CD4-positive, alpha-beta T cell (primary cell): ENCODE measurements at regions not wholly inside any gene's neighbourhood (a gene's known extent, or its start where the extent isn't known, plus 50 kb on each side); places are given as distances from the start of the nearest gene placed in this dataset.

Source experiments
- ATAC-seq: fragments of 200-7000 bp; cut with Tn5 transposase; one replicate; pipeline ENCODE4 v1.10.0; 2022; ENCODE audit warnings: mild to moderate bottlenecking; ENCODE audit not compliant: poor library complexity
- CTCF ChIA-PET: fragments of 350-600 bp; sonication (Branson Sonifier 250); formaldehyde crosslinking; loops from one replicate; lab custom pipeline; 2021; ENCODE audit warnings: antibody characterized with exemption, inconsistent platforms; lab: Charles Lee
- POLR2A ChIA-PET: fragments of 350-600 bp; sonication (Branson Sonifier 250); formaldehyde crosslinking; loops from one replicate; lab custom pipeline; 2021; ENCODE audit warnings: antibody characterized with exemption, inconsistent platforms; lab: Charles Lee
- DNase-seq, 14 experiments: peaks; one replicate each; pipeline ENCODE4 v3.0.0-alpha.2; 2013 to 2020; ENCODE audit warnings: mixed read lengths in 2 of 14
- H3K27ac ChIP-seq, 2 donors: one replicate each; pipeline versions ENCODE4 v1.5.1 to v1.7.0; 2013; ENCODE audit warnings: low read length in 2 of 2, low read depth in 1 of 2, mild to moderate bottlenecking in 1 of 2
- H3K27me3 ChIP-seq, 2 experiments: 1 replicate in 1 of 2; 2 replicates in 1 of 2; pipeline versions ENCODE4 v1.6.1 to v1.7.0; 2013; ENCODE audit warnings: low read length in 2 of 2, control low read depth in 1 of 2, mild to moderate bottlenecking in 1 of 2, moderate library complexity in 1 of 2; ENCODE audit not compliant: insufficient read depth in 2 of 2, control insufficient read depth in 1 of 2
- H3K36me3 ChIP-seq: one replicate; pipeline ENCODE4 v1.6.1; 2013; ENCODE audit warnings: low read length, control low read depth; ENCODE audit not compliant: insufficient read depth
- H3K4me1 ChIP-seq: one replicate; pipeline ENCODE4 v1.6.1; 2013; ENCODE audit warnings: low read length, control low read depth; ENCODE audit not compliant: insufficient read depth
- H3K4me3 ChIP-seq: one replicate; pipeline ENCODE4 v1.5.1; 2013; ENCODE audit warnings: mild to moderate bottlenecking, low read length, moderate library complexity
- H3K9me3 ChIP-seq, 2 experiments: 1 replicate in 1 of 2; 2 replicates in 1 of 2; pipeline versions ENCODE4 v1.6.1 to v1.7.0; 2013; ENCODE audit warnings: low read length in 2 of 2, mild to moderate bottlenecking in 2 of 2, control low read depth in 1 of 2, moderate library complexity in 1 of 2; ENCODE audit not compliant: control insufficient read depth in 1 of 2, insufficient read depth in 1 of 2
- H3K27ac Mint-ChIP-seq: one replicate; pipeline ENCODE4 v1.8.0; 2020; ENCODE audit warnings: mixed read lengths
- H3K27me3 Mint-ChIP-seq: one replicate; pipeline ENCODE4 v1.8.0; 2021; ENCODE audit warnings: mixed read lengths
- H3K36me3 Mint-ChIP-seq: one replicate; pipeline ENCODE4 v1.8.0; 2021; ENCODE audit warnings: low read depth, mixed read lengths
- H3K4me1 Mint-ChIP-seq: one replicate; pipeline ENCODE4 v1.8.0; 2021; ENCODE audit warnings: low read depth, mixed read lengths
- H3K4me3 Mint-ChIP-seq: one replicate; pipeline ENCODE4 v1.8.0; 2020; ENCODE audit warnings: mild to moderate bottlenecking, mixed read lengths
- H3K9me3 Mint-ChIP-seq: one replicate; pipeline ENCODE4 v1.8.0; 2020; ENCODE audit warnings: mixed read lengths
- CTCF ChIP-seq: fragments of 200-600 bp; IDR thresholded peaks from one replicate; pipeline ENCODE4 v1.8.0; 2022; ENCODE audit warnings: antibody characterized with exemption, mild to moderate bottlenecking
- intact Hi-C, 2 experiments: fragments of 100-400 bp; cut with DNase I in 1 of 2; cut with micrococcal nuclease in 1 of 2; formaldehyde crosslinking; loops; one replicate each; pipeline versions ENCODE4 v1.15.1 to v1.9.0; 2023 to 2025; cut with DNase I, micrococcal nuclease

DNA sequence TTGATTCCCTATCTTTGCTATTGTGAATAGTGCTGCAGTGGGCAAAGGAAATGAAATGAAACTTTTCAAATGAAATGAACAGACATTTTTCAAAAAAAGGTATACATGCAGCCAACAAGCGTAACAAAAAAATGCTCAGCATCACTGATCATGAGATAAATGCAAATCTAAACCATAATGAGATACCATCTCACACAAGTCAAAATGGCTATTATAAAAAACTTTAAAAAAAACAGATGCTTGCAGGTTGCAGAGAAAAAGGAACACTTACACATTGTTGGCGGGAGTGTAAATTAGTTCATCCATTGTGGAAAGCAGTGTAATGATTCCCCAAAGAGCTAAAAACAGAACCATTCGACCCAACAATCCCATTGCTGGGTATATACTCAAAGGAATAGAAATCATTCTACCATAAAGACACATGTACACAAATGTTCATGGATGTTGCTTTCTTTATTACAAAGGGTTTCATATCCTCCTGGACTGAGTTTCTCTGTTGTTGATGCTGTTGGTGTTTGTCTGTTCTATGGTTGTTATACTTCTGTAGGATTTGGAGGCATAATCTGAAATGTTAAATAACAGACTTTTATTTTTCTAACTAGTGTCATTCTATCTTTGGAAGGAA lies 99.3 kb upstream of the SOX9 start:
- no peak overlapping the region for H3K4me3 Mint-ChIP-seq
- Histone ChIP-seq H3K4me3 (no peak overlapping the region), H3K27ac (no peak overlapping the region), H3K27me3 (no peaks in the 10 kb centered on the region), H3K4me1 (no peaks in the 10 kb centered on the region), H3K9me3 (no peaks in the 10 kb centered on the region), H3K36me3 (no peaks in the 10 kb centered on the region)
- intact Hi-C loops = no loop called here
- H3K27me3 Mint-ChIP-seq = no peaks in the 10 kb centered on the region
- no peak for TF ChIP-seq CTCF
- CTCF ChIA-PET = no interaction called here
- no peak overlapping the region for H3K27ac Mint-ChIP-seq
- H3K9me3 Mint-ChIP-seq = peaks cover 5% of the 10 kb centered on the region
- DNase-seq = no peak
- no peaks in the 10 kb centered on the region for H3K4me1 Mint-ChIP-seq
- no peaks in the 10 kb centered on the region for H3K36me3 Mint-ChIP-seq
- POLR2A ChIA-PET = no interaction called here
- no peak for ATAC-seq

DNA sequence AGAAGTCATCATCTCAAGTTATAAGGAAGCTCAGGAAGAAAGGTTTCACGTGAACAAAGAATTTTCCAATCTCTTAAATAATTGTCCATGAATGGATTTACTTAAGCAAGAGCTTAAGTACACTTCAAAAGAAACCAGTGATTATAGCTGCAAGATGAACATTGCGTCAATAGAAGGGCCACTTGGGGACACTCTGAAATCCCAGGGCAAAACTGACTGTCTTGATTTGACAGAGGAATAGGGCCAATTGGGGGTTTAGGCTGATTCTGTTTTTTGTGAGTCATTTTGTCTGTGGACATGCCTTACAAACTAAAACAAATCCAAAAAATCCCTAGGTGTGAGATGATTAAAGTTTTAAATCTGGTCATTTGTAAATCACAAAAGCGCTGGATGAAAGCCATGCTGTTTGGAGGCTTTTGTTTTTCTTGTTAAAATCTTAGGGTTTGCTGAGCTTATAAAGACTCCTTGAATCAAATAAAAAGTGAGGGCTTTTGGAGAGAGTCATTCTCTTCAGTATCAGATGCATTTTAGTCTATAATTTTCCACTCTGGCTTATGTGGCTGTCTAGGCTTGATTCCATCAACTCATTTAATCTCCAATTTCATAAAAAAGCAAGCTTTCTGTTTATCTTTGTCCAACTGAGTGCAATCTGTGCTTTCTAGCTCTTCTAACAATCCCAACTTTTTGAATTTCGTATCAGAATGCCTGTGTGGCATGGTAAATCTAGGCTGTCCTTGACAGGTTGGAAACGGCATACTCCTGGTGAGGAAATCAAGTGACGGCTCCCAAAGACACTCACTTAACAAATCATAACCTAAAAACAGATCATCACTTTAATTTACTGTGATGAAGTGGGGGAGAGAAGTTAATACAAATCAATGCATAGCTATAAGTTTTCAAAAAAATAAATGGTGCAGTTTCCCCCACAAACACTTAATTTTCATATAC lies 98.2 kb upstream of the SOX9 start:
- Mint-ChIP-seq H3K4me1 (no peaks in the 10 kb centered on the region), H3K9me3 (peaks cover 4% of the 10 kb centered on the region), H3K27ac (no peak overlapping the region), H3K27me3 (peaks cover 2% of the 10 kb centered on the region), H3K4me3 (no peak overlapping the region), H3K36me3 (no peaks in the 10 kb centered on the region)
- Histone ChIP-seq H3K4me1 (no peaks in the 10 kb centered on the region), H3K27me3 (no peaks in the 10 kb centered on the region), H3K27ac (no peak overlapping the region), H3K36me3 (no peaks in the 10 kb centered on the region), H3K9me3 (no peaks in the 10 kb centered on the region), H3K4me3 (no peak overlapping the region)
- POLR2A ChIA-PET = no interaction called here
- ATAC-seq (no peak), DNase-seq (no peak)
- CTCF ChIA-PET = interaction anchor here (1.1 kb wide), 1 partner anchor 125 kb away, joined by 4 read pairs; no protein-coding TSS in a partner anchor
- intact Hi-C loops = no loop called here
- no peak for TF ChIP-seq CTCF

- Mint-ChIP-seq H3K36me3 (no peaks in the 10 kb centered on the region), H3K9me3 (peaks cover 2% of the 10 kb centered on the region), H3K27ac (no peak overlapping the region), H3K4me1 (peaks cover 7% of the 10 kb centered on the region), H3K4me3 (no peak overlapping the region), H3K27me3 (peaks cover 9% of the 10 kb centered on the region)
- Histone ChIP-seq H3K27ac (no peak overlapping the region), H3K4me3 (no peak overlapping the region), H3K36me3 (no peaks in the 10 kb centered on the region), H3K9me3 (no peaks in the 10 kb centered on the region), H3K27me3 (no peaks in the 10 kb centered on the region), H3K4me1 (no peaks in the 10 kb centered on the region)
- ChIA-PET POLR2A (no interaction called here), CTCF (no interaction called here)
- TF ChIP-seq CTCF = no peak
- intact Hi-C loops = no loop called here
- ATAC-seq = no peak
- DNase-seq = no peak
Observed at GRCh38 chr17:72024457-72024856, 96.4 kb upstream of the SOX9 start.
